WERI-Rb-1 (cell line): ENCODE measurements at regions not wholly inside any gene's neighbourhood (a gene's known extent, or its start where the extent isn't known, plus 50 kb on each side); places are given as distances from the start of the nearest gene placed in this dataset.

Experiments used
- DNase-seq: peaks from one replicate; pipeline ENCODE4 v3.0.0-alpha.2; 2020
- H3K27ac ChIP-seq: fragments of 250-450 bp; sonication (Bioruptor Pico); 2 replicates; pipeline ENCODE4 v1.5.1; 2020; ENCODE audit warnings: mild to moderate bottlenecking, moderate library complexity
- H3K27me3 ChIP-seq: fragments of 250-450 bp; sonication (Bioruptor Pico); 2 replicates; pipeline ENCODE4 v1.5.1; 2021; ENCODE audit warnings: mild to moderate bottlenecking, low read depth, moderate library complexity; ENCODE audit not compliant: insufficient read depth, severe bottlenecking
- H3K36me3 ChIP-seq: fragments of 250-450 bp; sonication (Bioruptor Pico); 2 replicates; pipeline ENCODE4 v1.5.1; 2020; ENCODE audit warnings: mild to moderate bottlenecking, moderate library complexity
- H3K4me3 ChIP-seq: 2 replicates; pipeline ENCODE4 v1.5.1; 2011; ENCODE audit warnings: low read depth, mild to moderate bottlenecking, control low read depth, low read length
- H3K9me3 ChIP-seq: fragments of 250-450 bp; sonication (Bioruptor Pico); 2 replicates; pipeline ENCODE4 v1.5.1; 2021; ENCODE audit warnings: mild to moderate bottlenecking, moderate library complexity; ENCODE audit not compliant: severe bottlenecking
- TF ChIP-seq, protein P1 (sequence below): IDR thresholded peaks from 2 replicates; pipeline ENCODE4 v1.5.1; 2011; ENCODE audit warnings: low read depth, mild to moderate bottlenecking, control low read depth, inconsistent platforms, low read length

DNA sequence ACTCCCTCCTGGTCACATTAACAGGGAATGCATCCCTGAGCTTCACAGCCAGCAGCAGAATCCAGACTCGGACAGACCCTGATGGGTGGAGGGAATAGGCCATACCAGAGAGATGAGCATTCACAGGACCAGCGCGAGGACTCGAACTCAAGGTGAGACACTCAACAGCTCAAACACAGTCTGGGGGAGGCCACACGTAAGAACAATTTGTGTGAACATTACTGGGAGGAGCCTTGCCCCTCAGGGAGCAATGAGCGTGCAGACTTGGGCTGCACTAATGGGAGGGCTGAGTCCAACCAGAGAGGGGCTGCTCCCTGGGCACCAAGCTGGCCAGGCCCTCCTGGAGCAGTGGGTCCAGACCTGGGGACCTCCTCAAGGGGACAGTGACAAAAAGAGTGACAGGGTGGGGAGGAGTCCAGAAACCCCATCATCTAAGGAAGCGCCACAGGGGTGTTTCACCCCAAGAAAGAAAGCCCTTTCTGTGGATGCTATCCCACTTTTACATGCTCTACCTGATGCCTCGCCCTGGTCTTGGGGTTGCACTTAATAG lies 118.4 kb downstream of the MRPL14 start:
- Histone ChIP-seq H3K27ac (no peak overlapping the region), H3K36me3 (no peaks in the 10 kb centered on the region), H3K27me3 (no peaks in the 10 kb centered on the region), H3K9me3 (no peaks in the 10 kb centered on the region), H3K4me3 (no peak overlapping the region)
- DNase-seq = peak; percentile 6
- TF ChIP-seq, protein P1, sequence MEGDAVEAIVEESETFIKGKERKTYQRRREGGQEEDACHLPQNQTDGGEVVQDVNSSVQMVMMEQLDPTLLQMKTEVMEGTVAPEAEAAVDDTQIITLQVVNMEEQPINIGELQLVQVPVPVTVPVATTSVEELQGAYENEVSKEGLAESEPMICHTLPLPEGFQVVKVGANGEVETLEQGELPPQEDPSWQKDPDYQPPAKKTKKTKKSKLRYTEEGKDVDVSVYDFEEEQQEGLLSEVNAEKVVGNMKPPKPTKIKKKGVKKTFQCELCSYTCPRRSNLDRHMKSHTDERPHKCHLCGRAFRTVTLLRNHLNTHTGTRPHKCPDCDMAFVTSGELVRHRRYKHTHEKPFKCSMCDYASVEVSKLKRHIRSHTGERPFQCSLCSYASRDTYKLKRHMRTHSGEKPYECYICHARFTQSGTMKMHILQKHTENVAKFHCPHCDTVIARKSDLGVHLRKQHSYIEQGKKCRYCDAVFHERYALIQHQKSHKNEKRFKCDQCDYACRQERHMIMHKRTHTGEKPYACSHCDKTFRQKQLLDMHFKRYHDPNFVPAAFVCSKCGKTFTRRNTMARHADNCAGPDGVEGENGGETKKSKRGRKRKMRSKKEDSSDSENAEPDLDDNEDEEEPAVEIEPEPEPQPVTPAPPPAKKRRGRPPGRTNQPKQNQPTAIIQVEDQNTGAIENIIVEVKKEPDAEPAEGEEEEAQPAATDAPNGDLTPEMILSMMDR = no peak

DNA sequence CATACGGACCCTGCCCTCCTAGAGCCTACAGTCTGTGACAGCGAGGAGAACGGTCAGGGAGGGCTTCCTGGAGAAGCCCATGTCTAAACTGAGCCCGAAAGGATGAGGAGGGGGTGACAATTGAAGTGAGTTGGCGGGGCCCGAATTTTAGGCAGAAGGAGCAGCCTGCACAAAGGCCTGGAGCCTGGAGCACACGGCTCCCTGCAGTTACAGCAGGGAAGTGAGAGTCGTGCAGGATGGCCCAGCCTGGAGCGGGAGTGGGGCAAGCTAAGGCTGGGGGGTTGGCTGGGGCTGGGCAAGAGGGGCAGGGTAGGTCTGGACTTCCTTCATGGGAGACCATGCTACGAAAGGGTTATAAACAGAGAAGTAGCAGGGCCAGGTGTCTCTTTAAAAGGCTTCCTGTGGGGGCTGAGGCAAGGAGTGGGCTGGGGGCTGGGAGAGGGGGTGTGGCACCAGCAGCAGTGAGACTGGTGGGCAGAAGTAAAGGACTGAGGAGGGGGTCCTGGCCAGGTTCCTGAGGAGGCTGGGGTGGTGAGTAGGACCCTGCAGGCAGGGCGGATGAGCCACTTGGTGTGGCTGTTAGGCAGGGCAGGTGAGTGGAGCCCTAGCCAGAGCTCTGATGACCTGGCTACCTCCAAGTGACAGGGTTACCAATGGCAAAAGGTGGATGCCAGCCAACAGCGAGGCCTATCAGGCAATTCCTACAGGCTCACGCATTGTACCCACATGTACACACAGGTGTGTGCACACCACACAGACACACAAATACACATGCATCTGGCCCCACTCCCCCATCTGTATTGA lies 119.2 kb downstream of the MRPL14 start:
- H3K9me3 ChIP-seq = no peaks in the 10 kb centered on the region
- no peaks in the 10 kb centered on the region for H3K36me3 ChIP-seq
- H3K4me3 ChIP-seq = no peak overlapping the region
- TF ChIP-seq, protein P1 = no peak
- no peak overlapping the region for H3K27ac ChIP-seq
- peak; percentile 7 for DNase-seq
- no peaks in the 10 kb centered on the region for H3K27me3 ChIP-seq

DNA sequence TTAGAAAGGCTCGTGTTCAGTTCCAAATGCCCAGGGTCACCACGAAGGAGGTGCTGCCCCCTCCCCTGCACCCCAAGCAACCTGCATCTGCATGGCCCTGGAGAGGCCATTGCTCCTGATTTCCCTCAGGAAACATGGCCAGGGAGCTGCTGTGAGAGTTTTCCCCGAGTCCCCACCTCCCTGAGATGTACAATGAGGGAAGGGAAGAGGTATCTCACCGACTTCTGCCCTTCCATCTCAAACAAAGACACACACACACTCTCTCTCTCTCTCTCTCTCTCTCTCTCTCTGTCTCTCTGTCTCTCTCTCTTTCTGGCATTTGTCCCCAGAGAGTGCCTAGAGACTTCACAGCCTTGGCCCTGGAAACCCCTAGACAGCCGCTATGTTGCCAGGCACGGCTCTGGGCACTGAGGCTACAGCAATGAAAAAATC lies 120.4 kb downstream of the MRPL14 start:
- TF ChIP-seq, protein P1 = no peak
- H3K36me3 ChIP-seq = no peaks in the 10 kb centered on the region
- H3K27ac ChIP-seq = no peak overlapping the region
- H3K4me3 ChIP-seq = no peak overlapping the region
- H3K9me3 ChIP-seq = no peaks in the 10 kb centered on the region
- DNase-seq = no peak
- no peaks in the 10 kb centered on the region for H3K27me3 ChIP-seq

DNA sequence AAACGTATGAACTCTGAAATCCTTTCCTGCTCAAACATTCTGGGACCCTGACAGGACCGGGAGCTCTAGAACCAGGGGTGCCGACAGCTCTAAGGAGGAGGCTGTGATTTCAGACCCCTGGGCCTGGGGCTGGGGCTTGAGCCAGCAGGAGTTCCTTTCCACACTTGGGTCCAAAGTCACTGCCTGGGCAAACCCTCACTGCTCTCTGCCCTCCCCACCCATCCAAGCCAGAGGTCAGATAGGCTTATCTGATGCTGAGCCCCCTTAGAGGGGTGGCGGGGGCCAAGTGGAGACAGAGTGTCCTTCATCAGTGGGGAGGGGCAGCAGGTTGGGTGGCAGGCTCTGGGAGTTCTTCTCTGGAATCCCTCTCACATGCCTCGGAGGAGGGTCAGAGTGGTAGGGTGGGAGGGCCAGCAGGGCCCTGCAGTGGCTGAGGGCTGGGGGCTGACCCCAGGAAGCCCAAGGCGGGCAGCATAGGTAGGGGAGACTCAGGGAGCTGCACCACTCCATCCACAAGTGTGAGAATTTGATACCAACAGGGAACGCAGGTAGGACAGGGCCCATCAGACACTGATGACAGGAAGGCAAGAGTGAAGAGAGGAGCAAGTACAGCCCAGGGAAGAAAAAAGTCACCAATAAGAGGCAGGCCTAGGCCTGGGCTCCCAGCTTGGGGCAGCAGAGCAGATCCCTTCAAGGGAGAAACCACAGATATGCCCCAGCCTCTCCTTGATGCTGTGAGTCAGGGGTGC lies 121.0 kb downstream of the MRPL14 start:
- no peak for DNase-seq
- TF ChIP-seq, protein P1 = no peak
- Histone ChIP-seq H3K27ac (no peak overlapping the region), H3K27me3 (no peaks in the 10 kb centered on the region), H3K9me3 (no peaks in the 10 kb centered on the region), H3K4me3 (no peak overlapping the region), H3K36me3 (no peaks in the 10 kb centered on the region)

DNA sequence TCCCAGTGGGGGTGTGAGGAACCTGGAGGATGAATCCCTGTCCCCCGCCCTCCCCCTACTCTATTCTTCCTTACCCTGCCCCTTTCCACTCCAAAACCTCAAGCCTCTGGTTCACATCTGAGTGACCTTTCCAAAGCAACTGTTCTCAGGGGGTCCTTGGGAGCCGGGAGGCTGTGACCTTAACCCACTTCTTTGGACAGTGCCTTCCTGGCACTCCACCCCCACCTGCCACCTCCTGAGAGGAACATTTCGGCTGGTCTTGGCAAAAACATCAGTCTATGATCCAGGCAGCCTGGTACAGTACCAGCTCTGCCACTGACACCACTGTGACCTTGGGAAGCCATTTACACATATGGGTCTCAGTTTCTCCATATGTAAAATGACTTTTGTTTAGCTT lies 121.7 kb downstream of the MRPL14 start:
- H3K4me3 ChIP-seq = no peak overlapping the region
- TF ChIP-seq, protein P1 = no peak
- no peaks in the 10 kb centered on the region for H3K9me3 ChIP-seq
- DNase-seq = no peak
- H3K27ac ChIP-seq = no peak overlapping the region
- H3K27me3 ChIP-seq = no peaks in the 10 kb centered on the region
- H3K36me3 ChIP-seq = no peaks in the 10 kb centered on the region
